HFFc6 (cell line): ENCODE measurements at regions not wholly inside any gene's neighbourhood (a gene's known extent, or its start where the extent isn't known, plus 50 kb on each side); places are given as distances from the start of the nearest gene placed in this dataset.

Source experiments
- DNase-seq: peaks from one replicate; pipeline ENCODE4 v3.0.0-alpha.2; 2018
- H3K27ac Mint-ChIP-seq: 2 replicates; pipeline ENCODE4 v1.8.0; 2020; ENCODE audit warnings: mild to moderate bottlenecking, mixed read lengths
- H3K27me3 Mint-ChIP-seq: 2 replicates; pipeline ENCODE4 v1.8.0; 2021; ENCODE audit warnings: mild to moderate bottlenecking, moderate library complexity, mixed read lengths; ENCODE audit not compliant: insufficient read depth
- H3K36me3 Mint-ChIP-seq: 2 replicates; pipeline ENCODE4 v1.8.0; 2021; ENCODE audit warnings: low read depth, mixed read lengths
- H3K4me1 Mint-ChIP-seq: 2 replicates; pipeline ENCODE4 v1.8.0; 2020; ENCODE audit warnings: low read depth, mixed read lengths
- H3K4me3 Mint-ChIP-seq: 2 replicates; pipeline ENCODE4 v1.8.0; 2020; ENCODE audit warnings: mild to moderate bottlenecking, moderate library complexity, mixed read lengths
- H3K9me3 Mint-ChIP-seq: 2 replicates; pipeline ENCODE4 v1.8.0; 2020; ENCODE audit warnings: mild to moderate bottlenecking, mixed read lengths
- CTCF ChIP-seq: fragments of 200-600 bp; sonication (generic); IDR thresholded peaks from 2 replicates; pipeline ENCODE4 v1.5.0; 2021; ENCODE audit warnings: antibody characterized with exemption, mild to moderate bottlenecking

- no peaks in the 10 kb centered on the region; the same call in 1 of the 2 replicates for H3K9me3 Mint-ChIP-seq
- no peaks in the 10 kb centered on the region for H3K36me3 Mint-ChIP-seq
- no peak overlapping the region for H3K4me3 Mint-ChIP-seq
- peak overlapping the region; percentile 38; the same call in 1 of the 2 replicates for H3K27ac Mint-ChIP-seq
- peaks cover 22% of the 10 kb centered on the region for H3K4me1 Mint-ChIP-seq
- DNase-seq: peak; percentile 45
- peaks cover 1% of the 10 kb centered on the region for H3K27me3 Mint-ChIP-seq
- TF ChIP-seq CTCF: no peak
Observed at GRCh38 chr21:28761674-28762356, 230.9 kb downstream of the LTN1 start.

- no peak for DNase-seq
- no peak overlapping the region for H3K27ac Mint-ChIP-seq
- TF ChIP-seq CTCF: no peak
- peaks cover 40% of the 10 kb centered on the region for H3K4me1 Mint-ChIP-seq
- no peak overlapping the region for H3K4me3 Mint-ChIP-seq
- no peaks in the 10 kb centered on the region for H3K9me3 Mint-ChIP-seq
- H3K27me3 Mint-ChIP-seq: peaks cover 1% of the 10 kb centered on the region; the same call in 1 of the 2 replicates
- H3K36me3 Mint-ChIP-seq: no peaks in the 10 kb centered on the region
Observed at GRCh38 chr21:28758883-28759242, 233.8 kb downstream of the LTN1 start.

- Mint-ChIP-seq H3K4me1 (peaks cover 44% of the 10 kb centered on the region), H3K27me3 (no peaks in the 10 kb centered on the region), H3K36me3 (no peaks in the 10 kb centered on the region), H3K4me3 (no peak overlapping the region), H3K27ac (no peak overlapping the region), H3K9me3 (no peaks in the 10 kb centered on the region)
- no peak for DNase-seq
- no peak for TF ChIP-seq CTCF
Observed at GRCh38 chr21:28758042-28758882, 234.4 kb downstream of the LTN1 start.

- TF ChIP-seq CTCF: no peak
- Mint-ChIP-seq H3K4me1 (peaks cover 47% of the 10 kb centered on the region), H3K36me3 (no peaks in the 10 kb centered on the region), H3K4me3 (peak overlapping the region; percentile 21), H3K27ac (peak overlapping the region; percentile 88), H3K9me3 (no peaks in the 10 kb centered on the region), H3K27me3 (no peaks in the 10 kb centered on the region)
- DNase-seq: no peak
Observed at GRCh38 chr21:28754862-28755261, 237.8 kb downstream of the LTN1 start.

- peak; percentile 90 for DNase-seq
- H3K27me3 Mint-ChIP-seq: no peaks in the 10 kb centered on the region
- no peak for TF ChIP-seq CTCF
- peak overlapping the region; percentile 23 for H3K4me3 Mint-ChIP-seq
- no peaks in the 10 kb centered on the region for H3K36me3 Mint-ChIP-seq
- peak overlapping the region; percentile 88 for H3K27ac Mint-ChIP-seq
- no peaks in the 10 kb centered on the region for H3K9me3 Mint-ChIP-seq
- H3K4me1 Mint-ChIP-seq: peaks cover 54% of the 10 kb centered on the region
Observed at GRCh38 chr21:28754127-28754611, 238.5 kb downstream of the LTN1 start.
